ENCODE measurements at regions not wholly inside any gene's neighbourhood (a gene's known extent, or its start where the extent isn't known, plus 50 kb on each side); places are given as distances from the start of the nearest gene placed in this dataset.
"Not testable (repeated sequence)": the region's sequence is repeated elsewhere in the genome, so short reads cannot be mapped to it uniquely, and the experiment has no call there.

DNA sequence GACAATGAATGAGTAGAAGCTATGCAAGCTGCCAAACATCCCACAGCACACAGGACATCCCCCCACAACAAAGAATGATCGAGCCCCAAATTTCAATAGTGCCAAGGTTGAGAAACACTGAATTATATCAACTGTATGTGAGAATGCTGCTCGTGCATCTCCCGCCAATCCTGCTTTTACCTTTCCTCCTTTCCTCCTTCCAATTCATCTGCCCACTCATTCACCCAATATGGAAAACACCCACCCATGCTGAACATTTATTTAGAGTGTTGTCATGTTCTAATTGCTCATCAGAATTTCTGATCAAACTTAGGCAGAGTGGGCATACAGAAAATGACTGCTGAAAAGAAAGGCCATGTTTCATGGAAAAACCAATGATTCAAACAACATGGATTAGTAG lies 183.0 kb downstream of the TMEM114 start:
- Mint-ChIP-seq H3K27me3 (ENCODE audit: unreplicated experiment) (peaks cover 2% of the 10 kb centered on the region), H3K4me1 (ENCODE audit: unreplicated experiment) (no peaks in the 10 kb centered on the region), H3K27ac (ENCODE audit: unreplicated experiment) (no peak overlapping the region), H3K4me3 (ENCODE audit: unreplicated experiment) (no peak overlapping the region), H3K9me3 (ENCODE audit: unreplicated experiment) (no peaks in the 10 kb centered on the region), H3K36me3 (ENCODE audit: low read depth, unreplicated experiment) (no peaks in the 10 kb centered on the region)
- TF ChIP-seq, protein P1, sequence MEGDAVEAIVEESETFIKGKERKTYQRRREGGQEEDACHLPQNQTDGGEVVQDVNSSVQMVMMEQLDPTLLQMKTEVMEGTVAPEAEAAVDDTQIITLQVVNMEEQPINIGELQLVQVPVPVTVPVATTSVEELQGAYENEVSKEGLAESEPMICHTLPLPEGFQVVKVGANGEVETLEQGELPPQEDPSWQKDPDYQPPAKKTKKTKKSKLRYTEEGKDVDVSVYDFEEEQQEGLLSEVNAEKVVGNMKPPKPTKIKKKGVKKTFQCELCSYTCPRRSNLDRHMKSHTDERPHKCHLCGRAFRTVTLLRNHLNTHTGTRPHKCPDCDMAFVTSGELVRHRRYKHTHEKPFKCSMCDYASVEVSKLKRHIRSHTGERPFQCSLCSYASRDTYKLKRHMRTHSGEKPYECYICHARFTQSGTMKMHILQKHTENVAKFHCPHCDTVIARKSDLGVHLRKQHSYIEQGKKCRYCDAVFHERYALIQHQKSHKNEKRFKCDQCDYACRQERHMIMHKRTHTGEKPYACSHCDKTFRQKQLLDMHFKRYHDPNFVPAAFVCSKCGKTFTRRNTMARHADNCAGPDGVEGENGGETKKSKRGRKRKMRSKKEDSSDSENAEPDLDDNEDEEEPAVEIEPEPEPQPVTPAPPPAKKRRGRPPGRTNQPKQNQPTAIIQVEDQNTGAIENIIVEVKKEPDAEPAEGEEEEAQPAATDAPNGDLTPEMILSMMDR (IDR thresholded peaks at IDR 0.05; ENCODE audit: unreplicated experiment): no peak
- DNase-seq (ENCODE audit: low spot score): no peak

DNA sequence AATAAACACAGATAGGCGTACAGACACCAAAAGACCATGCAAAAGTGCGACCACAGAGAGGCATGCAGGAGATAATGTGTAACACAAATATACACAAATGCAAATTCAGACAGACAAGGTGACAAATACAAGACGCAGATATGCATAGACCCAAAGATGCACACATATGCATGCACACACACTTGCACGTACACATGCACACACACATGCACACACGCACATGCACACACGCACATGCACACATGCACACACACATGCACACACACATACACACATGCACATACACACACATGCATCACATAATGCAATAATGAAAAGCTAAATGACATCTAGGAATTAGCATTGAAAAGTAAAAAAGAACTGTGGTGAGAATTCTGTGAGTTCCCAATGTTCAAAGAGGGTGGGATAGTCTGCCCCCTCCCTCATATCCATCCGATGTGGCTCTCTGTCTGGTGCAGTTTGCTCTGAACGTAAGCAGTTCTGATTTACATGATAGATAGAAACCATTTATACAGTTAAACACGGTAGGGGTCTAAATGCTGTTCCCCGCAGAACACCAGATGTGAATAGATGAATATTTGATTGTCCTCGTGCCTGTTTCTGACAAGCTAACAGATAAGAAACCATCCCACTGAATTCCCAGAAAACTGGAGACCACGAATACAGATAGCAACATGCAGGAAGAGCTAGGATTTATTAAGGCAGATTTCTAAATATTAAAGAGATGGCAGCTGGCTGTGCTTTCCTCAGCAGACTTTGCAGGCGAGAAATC lies 186.1 kb downstream of the TMEM114 start:
- no peak overlapping the region for H3K27ac Mint-ChIP-seq (ENCODE audit: unreplicated experiment)

DNA sequence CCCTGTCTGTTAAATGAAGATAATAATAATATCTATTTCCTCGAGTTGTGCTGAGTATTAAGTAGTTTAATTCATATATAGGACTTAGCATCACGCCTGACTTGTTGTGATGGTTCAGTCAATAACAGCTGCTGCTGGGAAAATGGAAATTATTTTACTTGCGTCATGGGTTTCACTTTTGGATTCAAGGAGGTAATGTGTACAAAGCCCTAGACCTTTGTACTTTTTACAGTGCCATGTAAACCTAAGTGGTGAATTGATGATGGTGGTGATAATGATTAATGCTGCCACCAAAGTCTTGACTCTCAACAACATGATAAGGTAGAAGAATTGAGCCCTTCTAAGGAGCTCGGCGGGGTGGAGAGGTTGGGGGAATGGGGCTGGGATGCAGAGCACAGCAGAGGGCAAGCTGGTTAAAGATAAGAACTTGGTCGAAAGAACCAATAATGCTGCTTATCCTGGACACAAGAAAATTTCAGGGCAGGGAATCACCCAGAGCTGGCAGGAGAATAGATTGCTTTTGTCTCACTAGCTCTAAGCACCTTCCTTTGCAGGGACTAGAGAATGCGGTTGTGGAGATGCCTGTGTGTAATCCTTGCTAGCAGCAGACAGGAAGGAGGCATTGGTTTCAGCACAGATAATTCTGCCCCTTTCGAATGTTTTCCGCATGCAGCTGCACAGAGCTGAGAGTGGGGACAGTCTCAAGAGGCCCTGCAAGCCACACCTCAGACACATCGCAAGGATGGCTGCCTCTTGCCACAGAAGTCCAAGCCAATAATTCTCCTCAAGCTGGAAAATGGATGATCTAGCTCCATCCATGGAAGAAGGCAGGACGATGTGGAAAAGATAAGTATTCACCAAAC lies 187.1 kb downstream of the TMEM114 start:
- Mint-ChIP-seq H3K27ac (ENCODE audit: unreplicated experiment) (no peak overlapping the region), H3K4me1 (ENCODE audit: unreplicated experiment) (no peaks in the 10 kb centered on the region), H3K9me3 (ENCODE audit: unreplicated experiment) (no peaks in the 10 kb centered on the region), H3K4me3 (ENCODE audit: unreplicated experiment) (no peak overlapping the region), H3K27me3 (ENCODE audit: unreplicated experiment) (peaks cover 2% of the 10 kb centered on the region), H3K36me3 (ENCODE audit: low read depth, unreplicated experiment) (no peaks in the 10 kb centered on the region)
- TF ChIP-seq, protein P1 (IDR thresholded peaks at IDR 0.05; ENCODE audit: unreplicated experiment): no peak
- no peak for DNase-seq (ENCODE audit: low spot score)

More for the DNA sequence above, 186.1 kb downstream of the TMEM114 start:
- TF ChIP-seq, protein P1 (IDR thresholded peaks at IDR 0.05; ENCODE audit: unreplicated experiment): no peak
- no peaks in the 10 kb centered on the region for H3K9me3 Mint-ChIP-seq (ENCODE audit: unreplicated experiment)
- H3K4me3 Mint-ChIP-seq (ENCODE audit: unreplicated experiment): no peak overlapping the region
- H3K27me3 Mint-ChIP-seq (ENCODE audit: unreplicated experiment): peaks cover 2% of the 10 kb centered on the region
- DNase-seq (ENCODE audit: low spot score): no peak
- H3K4me1 Mint-ChIP-seq (ENCODE audit: unreplicated experiment): no peaks in the 10 kb centered on the region
- no peaks in the 10 kb centered on the region for H3K36me3 Mint-ChIP-seq (ENCODE audit: low read depth, unreplicated experiment)

DNA sequence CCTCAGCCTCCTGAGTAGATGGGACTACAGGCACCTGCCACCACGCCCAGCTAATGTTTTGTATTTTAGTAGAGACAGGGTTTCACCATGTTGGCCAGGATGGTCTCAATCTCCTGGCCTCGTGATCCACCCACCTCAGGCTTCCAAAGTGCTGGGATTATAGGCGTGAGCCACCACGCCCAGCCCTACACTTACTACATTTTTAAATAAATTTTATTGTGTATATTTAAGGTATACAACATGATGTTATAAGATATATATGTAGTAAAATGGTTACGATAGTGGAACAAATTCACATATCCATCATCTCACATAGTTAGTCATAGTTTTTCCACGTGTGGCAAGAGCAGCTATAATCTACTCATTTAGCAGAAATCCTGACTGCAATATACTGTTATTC lies 189.6 kb downstream of the TMEM114 start:
- H3K36me3 Mint-ChIP-seq (ENCODE audit: low read depth, unreplicated experiment); H3K27me3 Mint-ChIP-seq (ENCODE audit: unreplicated experiment); H3K4me1 Mint-ChIP-seq (ENCODE audit: unreplicated experiment); DNase-seq (ENCODE audit: low spot score); H3K27ac Mint-ChIP-seq (ENCODE audit: unreplicated experiment); H3K4me3 Mint-ChIP-seq (ENCODE audit: unreplicated experiment); H3K9me3 Mint-ChIP-seq (ENCODE audit: unreplicated experiment): not testable (repeated sequence)

DNA sequence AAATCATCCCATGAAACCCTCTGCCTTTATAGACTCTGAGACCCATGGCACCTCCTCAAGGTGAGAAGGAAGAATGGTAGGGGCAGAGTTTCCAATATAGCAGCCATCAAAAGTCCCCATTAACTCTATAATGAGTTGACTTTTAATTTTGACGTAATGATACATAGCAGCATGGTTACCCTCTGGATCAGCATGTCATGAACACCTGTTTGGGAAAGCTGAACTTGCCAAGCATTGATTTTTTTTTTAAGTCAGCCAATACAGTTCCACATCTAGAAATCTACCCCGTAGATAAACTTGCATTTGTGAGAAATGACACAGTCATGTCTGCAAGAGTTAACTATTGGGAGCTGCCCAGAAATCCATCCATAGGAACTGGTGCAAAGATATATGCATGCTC lies 191.8 kb downstream of the TMEM114 start:
- H3K9me3 Mint-ChIP-seq (ENCODE audit: unreplicated experiment): no peaks in the 10 kb centered on the region
- DNase-seq (ENCODE audit: low spot score): no peak
- H3K4me1 Mint-ChIP-seq (ENCODE audit: unreplicated experiment): no peaks in the 10 kb centered on the region
- no peak overlapping the region for H3K27ac Mint-ChIP-seq (ENCODE audit: unreplicated experiment)
- no peaks in the 10 kb centered on the region for H3K36me3 Mint-ChIP-seq (ENCODE audit: low read depth, unreplicated experiment)
- TF ChIP-seq, protein P1 (IDR thresholded peaks at IDR 0.05; ENCODE audit: unreplicated experiment): no peak
- H3K4me3 Mint-ChIP-seq (ENCODE audit: unreplicated experiment): no peak overlapping the region
- H3K27me3 Mint-ChIP-seq (ENCODE audit: unreplicated experiment): no peaks in the 10 kb centered on the region

Data from endothelial cell (in vitro differentiated cells).